T-helper 22 cell (primary cell): ENCODE measurements at regions not wholly inside any gene's neighbourhood (a gene's known extent, or its start where the extent isn't known, plus 50 kb on each side); places are given as distances from the start of the nearest gene placed in this dataset.

Experiments used
- DNase-seq: peaks from one replicate; pipeline ENCODE4 v3.0.0-alpha.2; 2020; ENCODE audit warnings: low read depth

DNA sequence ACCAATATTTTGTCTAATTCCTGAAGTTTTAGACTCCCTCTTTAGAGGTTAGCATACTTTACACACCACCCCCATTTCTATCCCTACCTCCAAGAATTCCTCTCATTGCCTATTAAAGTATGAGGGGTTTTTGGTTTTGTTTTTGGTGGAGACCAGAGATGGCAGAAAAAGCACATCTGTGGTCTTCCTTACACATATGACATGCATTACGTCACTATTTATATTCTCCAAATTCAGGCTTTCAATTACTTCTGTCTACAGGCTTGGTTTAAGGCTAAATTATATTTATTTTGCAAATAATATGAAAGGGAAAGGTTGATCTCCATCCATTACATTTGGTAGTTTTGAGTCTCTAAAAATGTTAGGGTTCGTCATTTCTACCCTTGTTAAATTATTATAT is 674.6 kb downstream of the LMO4 start:
- DNase-seq, result no peak

DNA sequence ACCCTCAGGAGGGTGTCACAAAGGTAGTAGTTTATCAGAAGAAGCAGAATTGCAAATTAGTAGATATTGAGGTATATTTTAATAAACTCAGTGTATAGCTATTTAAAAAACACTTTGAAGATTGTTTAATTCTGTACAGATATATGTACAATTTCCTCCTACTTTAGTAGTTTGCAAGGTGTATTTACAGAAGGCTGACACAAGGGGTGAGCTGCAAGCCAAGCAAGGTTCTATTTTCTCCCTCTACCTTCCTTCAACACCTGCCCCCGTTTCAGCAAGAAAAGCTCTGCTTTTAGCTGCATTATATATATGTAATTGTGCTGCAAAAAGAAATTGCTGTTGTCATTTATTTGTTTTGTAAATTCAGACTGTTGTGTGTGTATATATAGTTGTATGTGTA is 674.2 kb upstream of the PKN2 start:
- DNase-seq, result no peak

DNA sequence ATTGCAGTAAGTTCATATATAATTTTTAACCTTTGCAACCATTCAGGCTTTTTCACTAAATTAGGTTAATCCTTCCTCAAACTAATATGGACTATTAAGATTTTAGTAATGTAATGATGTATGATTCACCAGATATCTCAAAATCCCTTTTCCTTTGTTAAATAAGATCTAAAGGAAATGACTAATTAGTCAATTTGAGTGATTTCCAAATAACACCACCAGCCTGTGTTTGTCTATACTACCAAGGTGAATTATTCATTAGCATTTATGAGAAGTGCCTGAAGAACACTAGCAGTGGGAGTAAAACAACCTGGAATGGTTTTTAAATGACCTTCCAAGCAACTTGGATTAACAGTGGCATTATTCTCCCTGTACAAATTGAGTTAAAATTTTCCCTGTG is 670.6 kb upstream of the PKN2 start:
- no peak for DNase-seq

DNA sequence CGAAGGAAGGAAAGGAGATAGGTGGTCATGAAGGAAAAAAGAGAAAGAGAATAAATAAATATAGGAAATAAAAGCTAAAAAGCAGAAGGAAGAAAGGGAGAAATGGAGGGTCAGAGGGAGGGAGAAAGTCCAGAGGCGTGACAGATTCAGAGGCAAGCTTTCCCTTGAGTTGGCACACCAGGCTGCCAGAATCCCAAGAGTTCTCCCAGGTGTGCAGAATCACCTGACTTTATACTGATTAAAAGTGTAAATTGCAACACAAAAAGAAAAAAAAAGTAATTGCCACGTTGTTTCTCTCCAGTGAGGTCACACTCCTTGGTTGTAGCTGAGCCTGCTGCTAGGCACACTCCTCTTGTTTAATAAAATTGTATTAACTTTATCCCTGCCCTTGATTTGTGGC is 669.9 kb upstream of the PKN2 start:
- DNase-seq, result no peak

DNA sequence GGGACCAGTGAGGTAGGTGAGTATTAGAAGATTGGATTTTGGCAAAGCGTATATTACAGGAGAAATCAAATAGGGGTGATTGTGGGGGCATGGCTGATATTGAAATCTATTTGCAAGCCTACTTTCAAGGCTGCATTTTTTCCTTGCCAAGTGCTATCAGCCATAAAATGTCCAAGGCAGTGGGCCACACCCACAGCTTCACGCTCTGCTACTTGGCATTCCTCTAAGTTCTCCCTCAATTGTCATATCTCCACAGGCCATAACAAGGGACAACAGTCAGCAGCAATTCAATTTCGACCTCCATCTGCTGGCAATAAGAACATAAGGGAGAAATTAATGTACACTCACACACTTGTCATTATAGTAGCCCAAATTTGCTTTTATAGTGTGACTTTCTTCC is 667.1 kb upstream of the PKN2 start:
- DNase-seq, result no peak

DNA sequence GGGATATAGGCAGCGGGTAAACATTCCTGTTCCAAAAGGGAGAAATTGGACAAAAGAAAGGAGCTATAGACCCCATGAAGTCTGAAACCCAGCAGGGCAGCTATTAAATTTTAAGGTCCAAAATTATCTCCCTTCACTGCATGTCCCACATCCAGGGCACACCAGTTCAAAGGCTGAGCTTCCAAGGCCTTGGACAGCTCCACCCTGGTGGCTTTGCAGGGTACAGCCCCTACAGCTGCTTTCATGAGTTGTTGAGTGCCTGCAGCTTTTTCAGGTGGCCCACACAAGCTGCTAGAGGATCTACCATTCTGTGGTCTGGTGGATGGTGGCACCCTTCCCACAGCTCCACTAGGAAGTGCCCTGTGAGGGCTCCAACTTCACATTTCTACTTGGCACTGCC is 662.5 kb upstream of the PKN2 start:
- no peak for DNase-seq

DNA sequence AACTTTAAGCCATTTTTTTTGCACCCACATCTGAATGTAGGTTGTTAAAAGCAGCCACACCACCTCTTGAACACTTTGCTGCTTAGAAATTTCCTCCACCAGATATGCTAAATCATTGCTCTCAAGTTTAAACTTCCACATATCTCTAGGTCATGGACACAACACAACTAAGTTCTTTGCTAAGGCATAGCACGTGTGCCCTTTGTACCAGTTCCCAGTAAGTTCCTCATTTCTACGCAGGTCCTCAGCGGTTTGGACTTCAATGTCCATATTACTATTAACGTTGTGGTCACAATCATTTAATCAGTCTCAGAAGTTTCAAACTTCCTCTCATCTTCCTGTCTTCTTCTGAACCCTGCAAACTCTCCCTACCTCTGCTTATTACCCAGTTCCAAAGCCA is 661.6 kb upstream of the PKN2 start:
- no peak for DNase-seq

DNA sequence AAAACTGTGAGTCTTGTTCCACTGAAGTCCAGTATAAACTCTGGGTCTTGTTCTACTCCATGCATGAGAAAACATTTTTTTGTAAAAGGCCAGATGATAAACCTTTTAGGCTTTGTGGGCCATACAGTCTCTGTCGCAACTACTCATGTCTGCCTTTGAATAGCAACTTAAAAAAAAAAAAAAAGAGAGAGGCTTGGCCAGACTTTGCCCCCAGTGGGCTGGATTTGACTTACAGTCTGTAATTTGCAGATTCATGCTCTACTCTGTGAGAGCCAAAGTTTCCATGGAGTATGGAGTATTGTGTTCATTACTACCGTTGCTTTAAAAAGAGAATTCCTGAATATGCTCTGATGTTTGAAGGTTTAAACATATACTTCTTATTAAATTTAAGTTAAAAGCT is 654.9 kb upstream of the PKN2 start:
- no peak for DNase-seq

DNA sequence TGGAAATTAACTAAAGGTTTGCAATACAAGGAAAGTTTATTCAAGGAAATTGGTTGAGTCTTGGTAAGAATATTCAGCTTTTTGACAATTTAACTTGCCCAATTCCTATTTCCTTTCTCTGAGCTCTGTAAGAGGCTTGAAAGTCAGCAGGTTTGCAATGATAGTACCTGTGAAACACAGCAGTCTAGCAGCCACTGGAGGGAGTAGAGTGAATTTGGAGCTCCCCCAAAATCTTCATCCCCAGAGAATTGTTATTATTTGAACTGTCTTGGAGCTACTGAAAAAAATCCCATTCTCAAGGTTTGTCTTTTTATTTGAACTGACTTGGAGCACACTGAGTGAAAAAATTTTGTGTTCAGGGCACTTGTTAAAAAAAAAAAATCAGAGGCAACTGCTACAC is 654.2 kb upstream of the PKN2 start:
- no peak for DNase-seq

DNA sequence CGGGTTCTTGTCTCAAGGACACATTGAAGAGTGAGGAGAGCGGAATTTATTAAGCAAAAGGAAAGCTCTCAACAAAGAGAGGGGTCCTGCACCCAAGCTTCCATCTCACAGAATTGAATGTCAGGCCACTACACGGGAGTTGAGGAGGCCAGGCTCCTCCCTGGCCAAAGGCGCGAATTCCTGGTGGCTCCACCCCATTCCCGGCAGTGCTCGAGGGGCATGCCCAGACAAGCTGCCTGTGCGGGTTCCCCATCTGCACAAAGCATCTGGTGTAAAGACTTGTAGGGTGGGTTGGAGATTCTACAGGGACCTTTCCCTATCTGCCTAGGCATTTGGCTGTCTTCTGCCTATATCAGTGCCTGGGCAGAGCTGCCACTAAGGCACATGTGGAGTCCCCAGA is 648.5 kb upstream of the PKN2 start:
- no peak for DNase-seq

DNA sequence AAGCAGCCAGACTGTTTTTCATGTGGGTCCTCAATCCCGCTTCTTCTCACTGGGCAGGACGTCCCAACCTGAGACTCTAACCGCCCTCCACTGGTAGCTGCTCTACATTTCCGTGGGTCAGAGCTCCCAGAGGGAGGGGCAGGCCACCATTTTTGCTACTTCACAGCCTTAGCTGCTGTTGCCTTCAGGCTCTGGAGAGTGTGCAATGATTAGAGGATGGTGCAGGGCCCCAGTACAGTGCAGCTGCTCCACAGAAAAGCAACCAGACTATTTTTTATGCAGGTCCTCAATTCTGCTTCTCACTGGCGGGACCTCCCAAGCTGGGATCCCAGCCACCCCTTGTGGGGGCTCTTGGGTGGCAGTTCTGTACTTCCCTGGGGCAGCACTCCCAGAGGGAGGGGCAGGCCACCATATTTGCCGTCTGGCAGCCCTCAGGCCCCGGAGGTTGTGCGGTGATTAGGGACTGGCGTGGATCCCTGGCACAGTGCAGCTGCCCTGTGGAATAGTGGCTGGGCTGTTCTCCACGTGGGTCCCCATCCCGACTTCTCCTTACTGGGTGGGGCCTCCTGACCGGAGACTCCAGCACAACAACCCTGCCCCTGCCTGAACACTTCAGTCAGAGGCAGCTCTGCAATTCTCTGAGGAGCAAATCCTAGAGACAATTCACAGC is 647.6 kb upstream of the PKN2 start:
- no peak for DNase-seq

DNA sequence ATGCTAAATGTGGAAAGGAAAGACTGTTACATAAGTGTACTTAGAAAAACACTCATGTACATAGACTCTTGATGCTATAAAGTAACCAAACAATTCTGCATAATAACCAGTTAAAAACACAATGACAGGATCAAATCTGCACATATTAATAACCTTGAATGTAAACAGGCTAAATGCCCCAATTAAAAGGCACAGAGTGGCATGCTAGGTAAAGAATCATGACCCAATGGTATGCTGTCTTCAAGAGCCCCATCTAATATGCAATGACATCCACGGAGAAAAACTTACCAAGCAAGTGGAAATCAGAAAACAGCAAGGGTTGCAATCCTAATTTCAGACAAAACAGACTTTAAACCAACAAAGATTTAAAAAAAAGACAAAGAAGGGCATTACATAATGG is 644.8 kb upstream of the PKN2 start:
- no peak for DNase-seq

DNA sequence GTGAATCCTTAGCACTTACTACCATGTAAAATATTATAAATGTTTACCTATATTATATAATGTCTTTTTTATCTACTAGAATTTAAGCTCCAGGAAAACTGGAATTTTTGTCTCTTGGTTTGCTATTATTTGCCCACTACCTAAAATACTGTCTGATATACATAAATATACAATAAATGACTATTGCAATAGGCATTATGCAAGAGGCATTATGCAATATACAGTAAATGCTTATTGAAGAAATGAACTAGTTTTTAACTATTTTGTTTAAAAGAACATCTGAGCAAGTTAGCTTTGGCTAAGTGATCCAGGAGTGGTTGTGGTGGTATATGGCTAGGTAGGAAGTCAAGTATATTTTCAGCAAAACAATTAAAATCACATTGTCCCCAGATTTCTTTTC is 640.2 kb upstream of the PKN2 start:
- DNase-seq, result no peak

DNA sequence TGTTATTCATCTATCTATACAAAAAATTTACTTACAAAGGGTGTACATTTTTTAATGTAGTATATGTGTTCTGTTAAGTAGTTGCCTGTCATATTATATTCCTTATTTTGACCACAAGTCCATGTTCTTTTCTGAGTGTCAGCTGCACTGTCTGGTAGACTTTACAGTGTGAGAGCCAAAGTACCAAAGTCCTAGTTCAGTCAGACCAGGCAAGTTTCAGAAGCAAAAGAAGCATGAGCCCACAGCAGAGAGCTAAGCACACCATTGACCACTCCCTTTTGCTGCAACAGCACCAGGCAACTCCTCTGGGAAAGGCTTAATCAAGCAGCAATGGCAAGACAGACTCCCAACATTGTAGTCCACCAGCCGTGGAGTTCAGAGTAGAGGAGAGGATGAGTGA is 631.9 kb upstream of the PKN2 start:
- no peak for DNase-seq

DNA sequence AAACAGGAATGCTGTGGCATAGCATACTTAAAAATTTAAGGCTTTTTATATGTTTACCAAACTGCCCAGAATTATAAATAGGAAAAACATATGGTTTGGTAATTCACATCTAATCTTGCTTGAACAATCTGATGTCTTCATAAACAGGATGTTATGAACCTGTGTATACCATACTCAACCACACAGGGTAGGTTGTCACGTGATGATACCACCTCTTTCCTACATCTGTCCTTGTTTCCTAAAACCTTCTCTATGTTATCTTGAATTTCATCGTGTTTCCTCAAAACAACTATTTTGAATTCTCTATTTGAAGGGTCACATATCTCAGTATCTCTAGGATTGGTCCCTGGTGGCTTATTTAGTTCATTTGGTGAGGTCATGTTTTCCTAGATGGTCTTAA is 631.0 kb upstream of the PKN2 start:
- no peak for DNase-seq

DNA sequence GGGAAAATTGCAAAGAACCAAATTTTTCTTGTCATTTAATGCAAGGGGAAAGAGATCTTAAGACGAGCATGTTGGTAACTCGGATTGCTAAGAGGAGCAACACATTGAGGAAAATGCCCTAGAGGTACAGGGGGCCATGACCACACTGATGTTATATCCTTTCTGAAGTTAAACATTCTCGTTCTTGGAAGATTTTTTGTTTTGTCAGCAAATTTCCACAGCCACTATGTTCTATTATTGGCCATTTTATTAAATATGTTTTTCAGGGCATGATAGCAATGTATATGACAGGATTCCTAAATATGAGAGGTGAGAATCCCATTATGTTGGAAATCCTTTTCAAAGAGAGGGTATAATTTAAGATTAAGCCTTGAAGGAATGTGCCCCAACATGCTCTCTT is 627.2 kb upstream of the PKN2 start:
- DNase-seq, result no peak

DNA sequence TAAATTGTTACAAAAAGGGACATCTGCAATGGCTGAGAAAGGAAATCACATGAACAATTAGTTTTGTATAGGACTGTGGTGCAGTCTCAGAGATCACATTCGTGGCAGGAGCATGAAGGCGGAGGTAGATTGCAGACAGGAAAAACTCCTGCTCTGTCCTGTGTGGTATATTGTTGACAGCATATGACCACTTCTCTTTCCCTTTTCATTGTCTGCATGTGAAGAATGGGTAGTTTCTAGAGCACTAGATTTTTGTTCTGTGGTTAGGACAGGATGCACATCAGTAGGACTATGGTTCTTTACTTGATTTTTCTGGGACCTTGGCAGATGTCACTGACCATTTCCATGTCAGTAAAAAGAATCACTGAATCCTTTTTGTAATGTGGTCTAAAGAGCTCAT is 625.9 kb upstream of the PKN2 start:
- no peak for DNase-seq

DNA sequence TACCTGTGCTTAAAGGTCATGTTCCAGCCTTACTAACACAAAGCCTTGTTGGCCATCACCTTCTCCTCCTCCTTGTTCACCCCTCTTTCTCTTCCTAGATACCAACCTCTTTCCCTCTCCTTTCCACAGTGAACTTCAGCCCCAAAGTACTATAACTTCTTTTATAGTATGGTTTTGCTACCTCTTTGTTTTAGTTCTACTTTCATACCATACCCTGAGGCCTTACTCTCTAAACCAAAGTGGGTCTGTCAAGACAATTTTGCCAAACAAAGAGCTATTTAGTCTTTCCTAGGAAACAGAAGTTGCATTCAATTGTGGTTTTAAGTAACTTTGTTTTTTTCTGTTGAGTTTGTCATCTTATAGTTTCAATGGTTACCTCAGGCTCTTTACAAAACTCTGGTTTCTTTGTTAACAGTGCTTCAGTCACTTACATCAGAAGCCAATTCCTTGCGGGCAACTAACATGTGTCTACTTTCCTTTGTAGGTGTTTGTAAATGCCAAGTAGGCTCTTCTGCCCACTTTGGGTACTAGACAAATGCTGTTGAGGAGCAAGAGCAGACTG is 623.9 kb upstream of the PKN2 start:
- no peak for DNase-seq

DNA sequence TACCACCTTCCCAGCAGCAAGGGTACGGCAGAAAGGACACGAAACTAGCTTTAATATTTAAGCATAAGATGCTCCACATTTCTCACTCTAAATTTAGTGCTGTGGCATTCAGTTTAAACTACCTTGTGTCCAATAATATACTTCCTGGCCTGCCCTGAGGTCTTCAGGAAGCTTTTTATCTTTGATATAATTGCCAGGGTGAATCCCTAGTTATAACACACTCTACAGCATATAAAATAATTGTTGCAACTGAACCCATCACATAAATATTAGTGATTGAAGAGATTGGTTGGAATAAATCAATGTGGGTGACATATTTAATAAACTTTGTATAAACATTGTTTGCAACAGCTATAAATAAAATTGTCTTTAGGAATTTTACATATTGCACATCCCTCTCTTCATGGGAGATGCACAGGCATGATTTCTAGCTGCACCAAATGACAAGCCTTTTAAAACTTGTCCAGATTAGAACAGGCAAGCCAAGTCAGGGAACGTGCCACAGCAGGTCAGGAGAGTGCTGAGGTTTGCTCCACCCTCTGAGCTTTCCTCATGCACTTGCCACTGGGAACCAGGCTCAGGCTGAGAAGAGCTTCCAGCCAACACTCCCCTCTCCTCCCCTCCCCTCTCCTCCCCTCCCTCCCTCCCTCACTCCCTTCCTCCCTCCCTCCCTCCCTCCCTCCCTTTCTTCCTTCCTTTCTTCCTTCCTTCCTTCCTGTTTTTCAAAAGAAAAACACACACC is 623.2 kb upstream of the PKN2 start:
- no peak for DNase-seq

DNA sequence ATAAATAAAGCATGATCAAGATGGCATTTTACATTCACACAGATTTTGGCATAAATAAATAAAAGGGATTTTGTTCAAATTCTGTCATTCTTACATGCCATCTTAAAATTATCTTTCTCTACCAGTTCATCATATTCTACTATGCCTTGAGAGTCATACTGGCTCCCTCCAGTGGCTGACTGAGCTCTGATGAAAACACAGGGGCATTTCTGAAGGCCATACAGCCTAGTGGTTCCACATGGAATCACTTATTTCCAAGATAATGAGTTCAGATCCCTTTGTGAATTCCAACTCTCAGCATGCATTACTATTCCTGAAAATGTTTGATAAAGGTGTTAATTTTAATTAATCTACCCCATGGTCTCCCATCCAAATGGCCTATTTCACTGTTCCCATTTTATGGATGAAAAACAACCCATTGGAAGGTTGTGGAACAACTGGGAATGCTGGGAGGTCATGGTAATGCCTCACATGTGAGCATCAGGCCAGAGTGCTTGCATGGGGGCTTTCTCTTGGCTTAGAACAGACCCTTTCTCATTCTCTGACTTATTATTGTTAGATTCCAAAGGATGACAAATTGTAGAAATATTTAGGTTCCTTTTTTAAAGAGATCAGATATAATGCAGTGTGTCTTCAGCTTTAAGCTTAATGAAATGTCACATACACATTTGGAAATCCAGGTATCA is 622.4 kb upstream of the PKN2 start:
- DNase-seq, result no peak

DNA sequence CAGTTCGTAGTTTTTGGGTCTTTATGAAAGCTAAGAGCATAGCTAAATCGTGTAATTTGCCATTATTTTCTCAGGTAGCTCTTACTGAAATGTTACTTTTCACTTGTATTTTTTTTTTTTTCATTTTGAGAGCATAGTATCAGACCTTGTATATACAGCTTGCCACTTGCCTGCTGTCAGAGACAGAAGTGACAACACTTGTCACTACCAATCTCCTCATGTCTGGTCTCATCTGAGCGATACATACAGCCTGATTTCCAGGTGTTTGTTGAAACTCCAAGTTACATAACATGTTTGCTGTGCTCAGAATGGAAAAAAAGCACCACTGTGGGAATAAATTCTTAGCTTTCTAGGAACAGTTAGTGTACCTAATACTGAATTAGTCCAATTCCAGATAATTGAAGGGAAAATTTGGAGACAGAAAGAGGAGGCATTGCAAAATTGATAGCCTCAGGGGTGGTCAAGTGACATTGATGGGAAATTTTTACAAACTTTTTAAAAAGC is 621.4 kb upstream of the PKN2 start:
- no peak for DNase-seq

DNA sequence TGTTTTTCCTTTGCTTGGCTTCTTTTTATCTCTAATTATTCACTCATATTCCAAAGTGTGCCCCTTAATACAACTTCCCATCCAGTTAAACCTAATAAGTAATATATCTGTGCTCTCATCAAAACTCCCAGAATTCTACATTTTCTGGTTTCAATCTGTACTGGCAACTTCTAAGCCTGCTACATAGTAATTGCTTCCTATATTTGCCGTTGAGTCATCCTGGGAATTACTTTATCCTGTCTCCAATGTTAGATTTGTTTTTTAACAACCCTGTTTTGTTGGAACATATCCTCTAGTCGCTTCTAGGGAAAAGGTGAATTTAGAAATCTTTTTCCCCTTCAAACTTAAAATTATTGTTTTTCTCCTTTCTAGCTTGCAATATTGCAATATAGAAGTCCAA is 620.5 kb upstream of the PKN2 start:
- DNase-seq, result no peak

DNA sequence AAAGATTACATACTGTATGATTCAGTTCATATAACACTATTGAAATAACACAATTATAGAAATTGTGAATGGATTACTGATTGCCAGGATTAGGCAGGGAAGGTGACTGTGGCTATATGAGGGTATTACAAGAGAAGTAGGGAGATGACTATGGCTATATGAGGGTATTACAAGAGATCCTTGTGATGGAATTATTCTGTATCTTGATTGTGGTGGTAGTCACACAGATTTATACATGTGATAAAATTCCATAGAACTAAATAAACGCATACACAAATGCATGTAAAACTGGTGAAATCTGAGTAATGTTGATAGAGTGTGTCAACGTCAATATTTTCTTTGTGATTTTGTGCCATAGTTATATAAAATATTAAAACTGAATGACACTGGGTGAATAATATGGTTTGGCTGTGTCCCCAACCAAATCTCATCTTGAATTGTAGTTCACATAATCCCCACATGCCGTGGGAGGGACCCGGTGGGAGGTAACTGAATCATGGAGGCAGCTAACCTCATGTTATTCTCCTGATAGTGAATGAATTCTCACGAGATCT is 615.6 kb upstream of the PKN2 start:
- no peak for DNase-seq
